ENCODE measurements at regions not wholly inside any gene's neighbourhood (a gene's known extent, or its start where the extent isn't known, plus 50 kb on each side); places are given as distances from the start of the nearest gene placed in this dataset.

GRCh38 chr14:71273366-71273765 lies 366.1 kb downstream of the PCNX1 start:
- no peak for DNase-seq (ENCODE audit: extremely low read depth in 1 of 2, low read depth in 1 of 2)

GRCh38 chr14:71284048-71284447 lies 376.8 kb downstream of the PCNX1 start:
- DNase-seq (ENCODE audit: extremely low read depth in 1 of 2, low read depth in 1 of 2): no peak

GRCh38 chr14:71286126-71286525 lies 378.9 kb downstream of the PCNX1 start:
- DNase-seq (ENCODE audit: extremely low read depth in 1 of 2, low read depth in 1 of 2): no peak

- DNase-seq (ENCODE audit: extremely low read depth in 1 of 2, low read depth in 1 of 2): no peak
Measured at GRCh38 chr14:71287567-71287966, 380.3 kb downstream of the PCNX1 start.

GRCh38 chr14:71289536-71289935 lies 382.3 kb downstream of the PCNX1 start:
- peak in 1 of 2 donors; percentile 4 for DNase-seq (ENCODE audit: extremely low read depth in 1 of 2, low read depth in 1 of 2)

GRCh38 chr14:71290301-71290700 lies 383.0 kb downstream of the PCNX1 start:
- DNase-seq (ENCODE audit: extremely low read depth in 1 of 2, low read depth in 1 of 2): no peak

- DNase-seq (ENCODE audit: extremely low read depth in 1 of 2, low read depth in 1 of 2): peak in 1 of 2 donors; percentile 60
Measured at GRCh38 chr14:71290960-71291466, 383.8 kb downstream of the PCNX1 start.

GRCh38 chr14:71296184-71296583 lies 388.9 kb downstream of the PCNX1 start:
- no peak for DNase-seq (ENCODE audit: extremely low read depth in 1 of 2, low read depth in 1 of 2)

- DNase-seq (ENCODE audit: extremely low read depth in 1 of 2, low read depth in 1 of 2): no peak
Measured at GRCh38 chr14:71300566-71301330, 393.5 kb downstream of the PCNX1 start.

GRCh38 chr14:71301611-71302010 lies 394.4 kb downstream of the PCNX1 start:
- no peak for DNase-seq (ENCODE audit: extremely low read depth in 1 of 2, low read depth in 1 of 2)

GRCh38 chr14:71304690-71305089 lies 397.4 kb downstream of the PCNX1 start:
- DNase-seq (ENCODE audit: extremely low read depth in 1 of 2, low read depth in 1 of 2): no peak

GRCh38 chr14:71308671-71309070 lies 401.4 kb downstream of the PCNX1 start:
- no peak for DNase-seq (ENCODE audit: extremely low read depth in 1 of 2, low read depth in 1 of 2)

GRCh38 chr14:71309756-71310155 lies 402.5 kb downstream of the PCNX1 start:
- no peak for DNase-seq (ENCODE audit: extremely low read depth in 1 of 2, low read depth in 1 of 2)

GRCh38 chr14:71311061-71311460 lies 403.8 kb downstream of the PCNX1 start:
- DNase-seq (ENCODE audit: extremely low read depth in 1 of 2, low read depth in 1 of 2): no peak

- DNase-seq (ENCODE audit: extremely low read depth in 1 of 2, low read depth in 1 of 2): no peak
Measured at GRCh38 chr14:71314717-71315116, 407.5 kb downstream of the PCNX1 start.

GRCh38 chr14:71317385-71318096 lies 410.3 kb downstream of the PCNX1 start:
- DNase-seq (ENCODE audit: extremely low read depth in 1 of 2, low read depth in 1 of 2): no peak

GRCh38 chr14:71318097-71318459 lies 410.8 kb downstream of the PCNX1 start:
- no peak for DNase-seq (ENCODE audit: extremely low read depth in 1 of 2, low read depth in 1 of 2)

- no peak for DNase-seq (ENCODE audit: extremely low read depth in 1 of 2, low read depth in 1 of 2)
Measured at GRCh38 chr14:71319666-71320065, 412.4 kb downstream of the PCNX1 start.

GRCh38 chr14:71320107-71320733 lies 413.0 kb downstream of the PCNX1 start, which contains the start of gene SIPA1L1:
SIPA1L1 (plus strand) TSS chr14:71320476.
- DNase-seq (ENCODE audit: extremely low read depth in 1 of 2, low read depth in 1 of 2): peak; percentile 95 to 99

GRCh38 chr14:71320734-71321573 lies 413.7 kb downstream of the PCNX1 start:
- DNase-seq (ENCODE audit: extremely low read depth in 1 of 2, low read depth in 1 of 2): peak in 1 of 2 donors; percentile 17
